Esophagus muscularis mucosa (tissue), 4 donors: ENCODE measurements at regions not wholly inside any gene's neighbourhood (a gene's known extent, or its start where the extent isn't known, plus 50 kb on each side); places are given as distances from the start of the nearest gene placed in this dataset.

Experiments used
- DNase-seq: peaks from one replicate; pipeline ENCODE4 v3.0.0-alpha.2; 2017; ENCODE audit errors: extremely low spot score
- H3K27ac ChIP-seq, 4 donors: fragments of 200-600 bp; sonication (generic); replicated peaks in 1 of 4; 1 replicate in 3 of 4; 2 replicates in 1 of 4; pipeline ENCODE4 v1.5.1; 2016 to 2019; ENCODE audit warnings: mild to moderate bottlenecking in 1 of 4
- H3K27me3 ChIP-seq, 4 donors: fragments of 200-600 bp; sonication (generic); one replicate each; pipeline versions ENCODE4 v1.5.1 to v1.6.0; 2016 to 2019
- H3K36me3 ChIP-seq, 4 donors: fragments of 200-600 bp; sonication (generic); one replicate each; pipeline ENCODE4 v1.5.1; 2016 to 2019
- H3K4me1 ChIP-seq, 4 donors: fragments of 200-600 bp; sonication (generic); one replicate each; pipeline ENCODE4 v1.5.1; 2016 to 2019
- H3K4me3 ChIP-seq, 4 donors: fragments of 200-600 bp; sonication (generic); 1 replicate in 2 of 4; 2 replicates in 2 of 4; pipeline ENCODE4 v1.5.1; 2016 to 2019; ENCODE audit warnings: mild to moderate bottlenecking in 4 of 4, moderate library complexity in 1 of 4
- H3K9me3 ChIP-seq, 4 donors: fragments of 200-600 bp; sonication (generic); 1 replicate in 3 of 4; 2 replicates in 1 of 4; pipeline ENCODE4 v1.5.1; 2016 to 2019
- CTCF ChIP-seq, 3 experiments: fragments of 200-600 bp in 2 of 3; fragments of 450-650 bp in 1 of 3; sonication (generic) in 2 of 3; IDR thresholded peaks; one replicate each; pipeline ENCODE4 v1.5.1; 2017 to 2019; ENCODE audit warnings: antibody characterized with exemption in 3 of 3, mild to moderate bottlenecking in 2 of 3, moderate library complexity in 1 of 3
- EP300 ChIP-seq: sonication (generic); formaldehyde crosslinking; IDR thresholded peaks from one replicate; pipeline ENCODE4 v1.6.1; 2017; ENCODE audit warnings: antibody characterized with exemption
- POLR2A ChIP-seq: fragments of 450-650 bp; IDR thresholded peaks from one replicate; pipeline ENCODE4 v1.6.1; 2017; ENCODE audit warnings: antibody characterized with exemption, moderate library complexity, mild to moderate bottlenecking, low read depth
- POLR2AphosphoS5 ChIP-seq, 2 donors: sonication (generic); formaldehyde crosslinking; IDR thresholded peaks; one replicate each; pipeline ENCODE4 v1.6.1; 2017; ENCODE audit warnings: antibody characterized with exemption in 2 of 2
- WGBS: methylation state at CpG from one replicate; pipeline ENCODE4 v1.1.5; 2018; 5-methylcytosine and 5-hydroxymethylcytosine counted together
- intact Hi-C: fragments of 100-400 bp; cut with DNase I; formaldehyde crosslinking; loops from one replicate; pipeline ENCODE4 v1.15.1; 2023

GRCh38 chr1:229027158-229027557, 243.8 kb upstream of the RAB4A start:
- WGBS: 81% methylated on average over 5 of the region's 5 CpGs
- Histone ChIP-seq H3K27me3 (no peaks in the 10 kb centered on the region), H3K4me3 (no peak overlapping the region), H3K9me3 (no peaks in the 10 kb centered on the region), H3K4me1 (peaks cover 4 to 30% (median 22%) of the 10 kb centered on the region in 4 donors), H3K27ac (no peak overlapping the region), H3K36me3 (no peaks in the 10 kb centered on the region)
- no peak for DNase-seq
- intact Hi-C loops: no loop called here
- TF ChIP-seq POLR2AphosphoS5 (IDR thresholded peaks at IDR 0.05) (no peak), POLR2A (no peak), EP300 (no peak), CTCF (IDR thresholded peaks at IDR 0.05) (no peak)

- WGBS: 62% methylated on average over 8 of the region's 8 CpGs
- Histone ChIP-seq H3K27me3 (no peaks in the 10 kb centered on the region), H3K9me3 (no peaks in the 10 kb centered on the region), H3K4me1 (peaks cover 4 to 33% (median 23%) of the 10 kb centered on the region in 4 donors), H3K27ac (peak overlapping the region in 1 of 4 donors; percentile 46), H3K36me3 (no peaks in the 10 kb centered on the region), H3K4me3 (no peak overlapping the region)
- intact Hi-C loops: no loop called here
- no peak for TF ChIP-seq CTCF (IDR thresholded peaks at IDR 0.05)
- no peak for TF ChIP-seq EP300
- no peak for TF ChIP-seq POLR2A
- TF ChIP-seq POLR2AphosphoS5 (IDR thresholded peaks at IDR 0.05): peak in 1 of 2 donors; percentile 10
- no peak for DNase-seq
Measured at GRCh38 chr1:229027622-229028182, 243.2 kb upstream of the RAB4A start.

GRCh38 chr1:229028544-229028943, 242.4 kb upstream of the RAB4A start:
- Histone ChIP-seq H3K36me3 (no peaks in the 10 kb centered on the region), H3K27me3 (no peaks in the 10 kb centered on the region), H3K4me1 (peaks cover 4 to 29% (median 22%) of the 10 kb centered on the region in 4 donors), H3K4me3 (no peak overlapping the region), H3K9me3 (no peaks in the 10 kb centered on the region), H3K27ac (no peak overlapping the region)
- 86% methylated on average over 11 of the region's 11 CpGs for WGBS
- intact Hi-C loops: no loop called here
- no peak for TF ChIP-seq EP300
- no peak for TF ChIP-seq POLR2AphosphoS5 (IDR thresholded peaks at IDR 0.05)
- no peak for TF ChIP-seq CTCF (IDR thresholded peaks at IDR 0.05)
- no peak for TF ChIP-seq POLR2A
- no peak for DNase-seq

- Histone ChIP-seq H3K27me3 (no peaks in the 10 kb centered on the region), H3K4me3 (no peak overlapping the region), H3K27ac (no peak overlapping the region), H3K4me1 (peaks cover 4 to 22% (median 17%) of the 10 kb centered on the region in 4 donors), H3K36me3 (no peaks in the 10 kb centered on the region), H3K9me3 (no peaks in the 10 kb centered on the region)
- WGBS: 83% methylated on average over 10 of the region's 10 CpGs
- no peak for TF ChIP-seq POLR2AphosphoS5 (IDR thresholded peaks at IDR 0.05)
- TF ChIP-seq POLR2A: no peak
- TF ChIP-seq CTCF (IDR thresholded peaks at IDR 0.05): no peak
- no peak for TF ChIP-seq EP300
- intact Hi-C loops: no loop called here
- DNase-seq: no peak
Measured at GRCh38 chr1:229028987-229029878, 241.7 kb upstream of the RAB4A start.
